ENCODE measurements at regions not wholly inside any gene's neighbourhood (a gene's known extent, or its start where the extent isn't known, plus 50 kb on each side); places are given as distances from the start of the nearest gene placed in this dataset.

DNA sequence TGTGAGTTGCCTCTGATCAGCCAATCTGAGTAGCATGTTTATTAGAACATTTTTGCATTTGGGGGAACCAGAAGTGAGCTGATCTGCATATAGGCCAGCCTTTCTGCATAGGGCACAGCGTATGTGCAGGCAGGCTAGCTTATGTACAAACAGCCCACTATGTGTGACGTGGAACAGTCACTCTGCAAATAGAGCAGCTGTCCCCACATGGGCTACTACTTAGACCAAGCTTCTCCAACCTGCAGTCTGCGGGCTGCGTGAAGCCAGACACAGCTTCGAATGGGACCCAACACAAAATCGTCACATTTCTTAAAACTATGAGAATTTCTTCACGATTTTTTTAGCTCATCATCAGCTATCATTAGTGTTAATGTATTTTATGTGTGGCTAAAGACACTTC, 134.1 kb upstream of the FAM20C start:
- no peak for DNase-seq (ENCODE audit: low spot score in 2 of 2)
- Histone ChIP-seq H3K4me3 (no peak overlapping the region), H3K27me3 (peaks cover 0 to 5% of the 10 kb centered on the region in 2 donors), H3K36me3 (no peaks in the 10 kb centered on the region), H3K27ac (no peak overlapping the region), H3K4me1 (no peaks in the 10 kb centered on the region), H3K9me3 (no peaks in the 10 kb centered on the region)
- TF ChIP-seq POLR2A (IDR thresholded peaks at IDR 0.05) (no peak), POLR2AphosphoS5 (IDR thresholded peaks at IDR 0.05) (no peak)
- TF ChIP-seq, protein P1, sequence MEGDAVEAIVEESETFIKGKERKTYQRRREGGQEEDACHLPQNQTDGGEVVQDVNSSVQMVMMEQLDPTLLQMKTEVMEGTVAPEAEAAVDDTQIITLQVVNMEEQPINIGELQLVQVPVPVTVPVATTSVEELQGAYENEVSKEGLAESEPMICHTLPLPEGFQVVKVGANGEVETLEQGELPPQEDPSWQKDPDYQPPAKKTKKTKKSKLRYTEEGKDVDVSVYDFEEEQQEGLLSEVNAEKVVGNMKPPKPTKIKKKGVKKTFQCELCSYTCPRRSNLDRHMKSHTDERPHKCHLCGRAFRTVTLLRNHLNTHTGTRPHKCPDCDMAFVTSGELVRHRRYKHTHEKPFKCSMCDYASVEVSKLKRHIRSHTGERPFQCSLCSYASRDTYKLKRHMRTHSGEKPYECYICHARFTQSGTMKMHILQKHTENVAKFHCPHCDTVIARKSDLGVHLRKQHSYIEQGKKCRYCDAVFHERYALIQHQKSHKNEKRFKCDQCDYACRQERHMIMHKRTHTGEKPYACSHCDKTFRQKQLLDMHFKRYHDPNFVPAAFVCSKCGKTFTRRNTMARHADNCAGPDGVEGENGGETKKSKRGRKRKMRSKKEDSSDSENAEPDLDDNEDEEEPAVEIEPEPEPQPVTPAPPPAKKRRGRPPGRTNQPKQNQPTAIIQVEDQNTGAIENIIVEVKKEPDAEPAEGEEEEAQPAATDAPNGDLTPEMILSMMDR (IDR thresholded peaks at IDR 0.05) = no peak
- intact Hi-C loops (cut with DNase I; ENCODE audit: low total_unique reads) = no loop called here

DNA sequence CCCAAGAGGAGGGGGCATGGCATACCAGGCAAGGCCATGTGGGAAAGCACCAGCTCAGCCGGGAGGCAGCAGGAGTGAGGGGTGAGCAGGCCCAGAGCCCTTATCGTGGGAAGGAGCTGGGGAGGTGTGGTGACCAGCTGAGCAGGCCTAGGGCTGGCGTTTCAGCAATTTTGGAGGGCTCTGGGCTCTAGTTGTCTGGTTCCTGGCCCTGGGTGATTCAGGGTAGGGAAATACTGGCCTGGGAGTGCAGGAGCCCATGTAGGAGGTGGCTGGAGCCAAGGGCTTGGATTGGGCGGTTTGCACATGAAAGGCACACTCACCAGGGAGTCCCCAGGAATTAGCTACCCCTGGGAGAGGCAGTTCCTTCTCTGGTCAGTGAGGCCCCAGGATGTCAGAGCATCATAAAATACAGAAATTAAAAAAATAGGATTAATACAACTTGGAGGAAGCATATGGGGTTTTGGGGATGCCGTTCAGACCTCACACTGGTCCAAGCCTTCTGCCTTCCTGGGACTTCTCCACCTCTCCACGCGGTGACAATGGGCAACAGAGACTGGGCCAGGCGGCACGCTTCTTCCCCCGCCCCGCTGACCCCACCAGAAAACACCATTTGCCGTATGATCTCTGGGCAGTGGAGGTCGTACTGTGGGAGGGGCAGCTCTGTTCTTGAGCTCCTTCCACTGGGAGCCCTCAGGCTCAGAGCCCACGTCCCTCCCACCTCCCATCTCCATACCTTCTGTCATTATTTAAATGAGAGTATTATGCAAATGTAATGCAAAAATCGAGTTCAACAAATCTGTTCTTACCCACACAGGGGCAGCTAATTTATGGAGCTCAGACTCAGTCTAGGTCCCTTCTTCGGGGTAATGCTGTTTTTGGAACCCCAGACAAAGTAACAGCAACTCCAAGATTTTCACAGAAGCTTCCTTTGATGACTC, 133.0 kb upstream of the FAM20C start:
- no peak overlapping the region for H3K27ac ChIP-seq
- no peak for TF ChIP-seq POLR2AphosphoS5 (IDR thresholded peaks at IDR 0.05)
- no peak for TF ChIP-seq POLR2A (IDR thresholded peaks at IDR 0.05)
- TF ChIP-seq, protein P1 (IDR thresholded peaks at IDR 0.05) = no peak
- peak in 1 of 2 donors; percentile 22 for DNase-seq (ENCODE audit: low spot score in 2 of 2)
- no peaks in the 10 kb centered on the region for H3K9me3 ChIP-seq
- intact Hi-C loops (cut with DNase I; ENCODE audit: low total_unique reads) = no loop called here
- H3K4me3 ChIP-seq = no peak overlapping the region
- H3K36me3 ChIP-seq = no peaks in the 10 kb centered on the region
- no peaks in the 10 kb centered on the region for H3K4me1 ChIP-seq
- peaks cover 0 to 5% of the 10 kb centered on the region in 2 donors for H3K27me3 ChIP-seq

DNA sequence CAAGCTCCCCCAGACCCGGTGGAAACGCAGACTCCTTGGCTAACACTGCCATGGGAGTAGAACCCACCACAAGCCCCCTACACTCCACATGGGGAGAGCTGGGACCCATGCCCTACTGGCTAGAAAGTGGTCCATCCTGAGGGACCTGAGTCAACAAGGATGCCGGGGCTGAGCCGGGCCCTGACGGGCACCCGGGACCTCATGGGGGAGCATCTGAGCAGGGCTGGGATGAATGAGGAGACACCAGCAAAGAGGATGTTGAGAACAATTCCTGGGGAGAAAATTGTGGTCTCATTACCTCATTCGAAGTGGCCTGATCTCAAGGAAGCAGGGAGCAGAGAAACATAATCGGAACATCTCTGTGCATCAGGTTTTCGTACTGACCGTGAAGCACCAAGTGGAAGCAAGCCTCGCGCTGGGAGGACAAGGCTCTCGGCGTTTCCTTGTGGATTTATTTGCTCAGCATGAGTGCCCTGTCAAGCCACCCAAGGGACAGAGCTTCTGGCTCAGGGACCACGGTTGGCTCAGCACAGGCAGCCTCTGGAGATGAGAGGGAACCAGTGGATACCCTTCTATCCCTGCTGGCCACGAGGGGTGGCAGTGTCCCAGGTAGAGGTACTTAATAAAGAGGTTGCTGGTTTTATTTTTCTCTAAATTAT, 132.2 kb upstream of the FAM20C start:
- Histone ChIP-seq H3K4me1 (no peaks in the 10 kb centered on the region), H3K27me3 (peaks cover 0 to 5% of the 10 kb centered on the region in 2 donors), H3K9me3 (no peaks in the 10 kb centered on the region), H3K27ac (no peak overlapping the region), H3K4me3 (no peak overlapping the region), H3K36me3 (no peaks in the 10 kb centered on the region)
- peak in 1 of 2 donors; percentile 35 for DNase-seq (ENCODE audit: low spot score in 2 of 2)
- TF ChIP-seq, protein P1 (IDR thresholded peaks at IDR 0.05) = no peak
- TF ChIP-seq POLR2A (IDR thresholded peaks at IDR 0.05) (no peak), POLR2AphosphoS5 (IDR thresholded peaks at IDR 0.05) (no peak)
- intact Hi-C loops (cut with DNase I; ENCODE audit: low total_unique reads) = no loop called here

DNA sequence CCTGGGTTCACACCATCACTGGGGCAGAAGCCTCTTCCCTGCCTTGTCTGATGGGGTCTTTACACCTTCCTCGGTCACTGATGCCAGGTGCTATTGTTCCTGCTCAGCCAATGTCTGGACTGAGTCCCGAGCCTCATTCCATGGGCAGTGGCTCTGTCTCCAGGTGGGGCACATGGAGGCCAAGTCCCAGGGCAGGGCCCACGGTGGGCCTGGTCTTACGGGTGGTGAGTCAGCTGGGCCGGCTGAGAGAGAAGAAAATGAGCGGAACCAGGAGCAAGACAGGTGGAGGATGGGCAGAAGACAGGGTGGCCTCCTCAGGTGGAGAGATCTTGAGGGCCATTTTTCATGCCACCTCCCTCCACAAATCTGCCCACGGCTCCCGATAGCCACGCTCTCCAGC, 131.7 kb upstream of the FAM20C start:
- Histone ChIP-seq H3K27ac (no peak overlapping the region), H3K9me3 (no peaks in the 10 kb centered on the region), H3K36me3 (no peaks in the 10 kb centered on the region), H3K4me3 (no peak overlapping the region), H3K27me3 (peaks cover 0 to 5% of the 10 kb centered on the region in 2 donors), H3K4me1 (no peaks in the 10 kb centered on the region)
- intact Hi-C loops (cut with DNase I; ENCODE audit: low total_unique reads) = no loop called here
- no peak for DNase-seq (ENCODE audit: low spot score in 2 of 2)
- TF ChIP-seq, protein P1 (IDR thresholded peaks at IDR 0.05) = no peak
- no peak for TF ChIP-seq POLR2A (IDR thresholded peaks at IDR 0.05)
- no peak for TF ChIP-seq POLR2AphosphoS5 (IDR thresholded peaks at IDR 0.05)

DNA sequence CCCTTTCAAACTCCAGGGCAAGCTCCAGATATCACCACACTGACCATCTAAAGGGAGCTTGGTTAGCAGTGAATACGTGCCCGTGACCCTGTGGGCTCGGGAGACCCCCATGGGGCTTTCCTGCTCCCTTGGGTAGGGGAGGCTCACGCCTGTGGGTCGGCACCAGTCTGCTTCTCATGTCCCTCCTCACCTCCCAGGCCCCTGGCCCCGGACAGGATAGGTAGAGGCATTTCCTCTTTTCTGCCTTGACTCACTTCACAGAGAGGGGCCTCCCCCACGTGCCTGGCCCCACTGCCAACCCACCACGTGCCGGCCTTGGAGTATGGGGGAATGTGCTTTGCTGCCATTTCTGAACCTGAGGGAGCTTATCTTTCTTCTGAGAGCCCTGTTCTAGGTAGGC, 131.3 kb upstream of the FAM20C start:
- no peaks in the 10 kb centered on the region for H3K36me3 ChIP-seq
- no peak for TF ChIP-seq POLR2AphosphoS5 (IDR thresholded peaks at IDR 0.05)
- TF ChIP-seq POLR2A (IDR thresholded peaks at IDR 0.05) = no peak
- peak in 1 of 2 donors; percentile 45 for DNase-seq (ENCODE audit: low spot score in 2 of 2)
- no peaks in the 10 kb centered on the region for H3K9me3 ChIP-seq
- no peaks in the 10 kb centered on the region for H3K4me1 ChIP-seq
- no peak overlapping the region for H3K4me3 ChIP-seq
- peaks cover 0 to 5% of the 10 kb centered on the region in 2 donors for H3K27me3 ChIP-seq
- H3K27ac ChIP-seq = no peak overlapping the region
- intact Hi-C loops (cut with DNase I; ENCODE audit: low total_unique reads) = no loop called here
